ENCODE measurements at regions not wholly inside any gene's neighbourhood (a gene's known extent, or its start where the extent isn't known, plus 50 kb on each side); places are given as distances from the start of the nearest gene placed in this dataset.

DNA sequence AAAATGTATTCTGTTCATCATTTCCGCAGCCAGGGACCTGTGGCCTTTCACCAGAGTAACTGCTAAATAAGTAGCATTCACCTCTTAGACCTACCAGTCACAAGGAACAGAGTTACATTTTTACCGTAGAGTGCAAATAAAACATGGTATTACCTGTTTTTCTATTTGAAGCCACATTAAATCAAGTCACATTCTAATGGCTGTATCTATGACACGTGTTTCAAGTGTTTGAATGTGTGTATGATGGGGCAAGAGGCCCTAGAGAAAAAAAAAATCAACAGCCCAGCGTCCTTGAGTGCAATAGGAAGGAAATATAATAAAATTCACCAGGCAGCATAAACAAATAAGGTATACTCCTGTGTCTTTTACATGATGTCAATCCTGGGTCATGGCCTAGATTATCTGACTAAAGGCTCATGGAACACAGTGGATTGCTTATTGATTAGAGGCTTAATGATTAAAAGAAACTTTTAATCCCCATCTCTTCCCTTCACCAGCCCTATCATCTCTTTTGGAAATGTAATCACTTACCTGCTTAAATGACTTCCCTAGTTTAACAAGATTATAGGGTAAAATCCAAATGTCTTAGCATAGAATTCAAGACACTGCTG lies 168.7 kb upstream of the CDH5 start:
- TF ChIP-seq, protein P1, sequence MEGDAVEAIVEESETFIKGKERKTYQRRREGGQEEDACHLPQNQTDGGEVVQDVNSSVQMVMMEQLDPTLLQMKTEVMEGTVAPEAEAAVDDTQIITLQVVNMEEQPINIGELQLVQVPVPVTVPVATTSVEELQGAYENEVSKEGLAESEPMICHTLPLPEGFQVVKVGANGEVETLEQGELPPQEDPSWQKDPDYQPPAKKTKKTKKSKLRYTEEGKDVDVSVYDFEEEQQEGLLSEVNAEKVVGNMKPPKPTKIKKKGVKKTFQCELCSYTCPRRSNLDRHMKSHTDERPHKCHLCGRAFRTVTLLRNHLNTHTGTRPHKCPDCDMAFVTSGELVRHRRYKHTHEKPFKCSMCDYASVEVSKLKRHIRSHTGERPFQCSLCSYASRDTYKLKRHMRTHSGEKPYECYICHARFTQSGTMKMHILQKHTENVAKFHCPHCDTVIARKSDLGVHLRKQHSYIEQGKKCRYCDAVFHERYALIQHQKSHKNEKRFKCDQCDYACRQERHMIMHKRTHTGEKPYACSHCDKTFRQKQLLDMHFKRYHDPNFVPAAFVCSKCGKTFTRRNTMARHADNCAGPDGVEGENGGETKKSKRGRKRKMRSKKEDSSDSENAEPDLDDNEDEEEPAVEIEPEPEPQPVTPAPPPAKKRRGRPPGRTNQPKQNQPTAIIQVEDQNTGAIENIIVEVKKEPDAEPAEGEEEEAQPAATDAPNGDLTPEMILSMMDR (IDR thresholded peaks at IDR 0.05; ENCODE audit: poor library complexity), result no peak
- TF ChIP-seq EZH2phosphoT487 (IDR thresholded peaks at IDR 0.05; ENCODE audit: low read depth, severe bottlenecking, unreplicated experiment), result no peak
